C4-2B (cell line): ENCODE measurements at regions not wholly inside any gene's neighbourhood (a gene's known extent, or its start where the extent isn't known, plus 50 kb on each side); places are given as distances from the start of the nearest gene placed in this dataset.

Source experiments
- H3K27ac ChIP-seq: fragments of 450-650 bp; 2 replicates; pipeline ENCODE4 v1.5.1; 2017
- CTCF ChIP-seq: fragments of 450-650 bp; conservative IDR thresholded peaks from 2 replicates; pipeline ENCODE4 v1.5.1; 2017; ENCODE audit warnings: mild to moderate bottlenecking
- ZFX ChIP-seq: fragments of 450-650 bp; IDR thresholded peaks from 2 replicates; pipeline ENCODE4 v1.6.1; 2017

- no peak overlapping the region for H3K27ac ChIP-seq
- TF ChIP-seq CTCF (no peak), ZFX (no peak)
Observed at GRCh38 chr2:238986491-238987351, 138.8 kb downstream of the TWIST2 start.

- H3K27ac ChIP-seq = no peak overlapping the region
- TF ChIP-seq CTCF (no peak), ZFX (no peak)
Observed at GRCh38 chr2:238987352-238987981, 139.6 kb downstream of the TWIST2 start.

- TF ChIP-seq CTCF (no peak), ZFX (no peak)
- no peak overlapping the region for H3K27ac ChIP-seq
Observed at GRCh38 chr2:238988105-238988504, 140.2 kb downstream of the TWIST2 start.

- no peak for TF ChIP-seq CTCF
- H3K27ac ChIP-seq = no peak overlapping the region
Observed at GRCh38 chr2:238988752-238989151, 140.9 kb downstream of the TWIST2 start.

GRCh38 chr2:238989484-238989883, 141.6 kb downstream of the TWIST2 start:
- TF ChIP-seq ZFX = no peak
- no peak for TF ChIP-seq CTCF
- no peak overlapping the region for H3K27ac ChIP-seq

- TF ChIP-seq CTCF (no peak), ZFX (no peak)
- H3K27ac ChIP-seq = no peak overlapping the region
Observed at GRCh38 chr2:238994432-238994831, 146.5 kb downstream of the TWIST2 start.

GRCh38 chr2:238994876-238995275, 147.0 kb downstream of the TWIST2 start:
- TF ChIP-seq CTCF = no peak
- no peak for TF ChIP-seq ZFX
- no peak overlapping the region for H3K27ac ChIP-seq
